HepG2 (cell line): ENCODE measurements at regions not wholly inside any gene's neighbourhood (a gene's known extent, or its start where the extent isn't known, plus 50 kb on each side); places are given as distances from the start of the nearest gene placed in this dataset.

Experiments used
- EZH2 ChIP-seq: conservative IDR thresholded peaks from 2 replicates; pipeline ENCODE4 v1.6.1; 2012; ENCODE audit warnings: mild to moderate bottlenecking, low read depth, low read length, moderate library complexity
- XBP1 ChIP-seq: sonication (generic); formaldehyde crosslinking; IDR thresholded peaks from 2 replicates; pipeline ENCODE4 v1.5.0; 2020; ENCODE audit warnings: missing genetic modification reagents
- ZFP36L2 ChIP-seq: sonication (generic); formaldehyde crosslinking; IDR thresholded peaks from 2 replicates; pipeline ENCODE4 v1.4.0; 2020; ENCODE audit warnings: missing genetic modification reagents
- TF ChIP-seq, protein P1 (sequence below): sonication (generic); formaldehyde crosslinking; IDR thresholded peaks from 2 replicates; pipeline ENCODE4 v1.4.0; 2020; ENCODE audit warnings: missing genetic modification reagents
- TF ChIP-seq, protein P2 (sequence below): sonication (generic); formaldehyde crosslinking; IDR thresholded peaks from 2 replicates; pipeline ENCODE4 v1.5.0; 2020; ENCODE audit warnings: mild to moderate bottlenecking, missing genetic modification reagents
- TF ChIP-seq, protein P3 (sequence below): sonication (generic); formaldehyde crosslinking; conservative IDR thresholded peaks from 2 replicates; pipeline ENCODE4 v1.8.0; 2022; ENCODE audit warnings: low read depth, missing genetic modification reagents

DNA sequence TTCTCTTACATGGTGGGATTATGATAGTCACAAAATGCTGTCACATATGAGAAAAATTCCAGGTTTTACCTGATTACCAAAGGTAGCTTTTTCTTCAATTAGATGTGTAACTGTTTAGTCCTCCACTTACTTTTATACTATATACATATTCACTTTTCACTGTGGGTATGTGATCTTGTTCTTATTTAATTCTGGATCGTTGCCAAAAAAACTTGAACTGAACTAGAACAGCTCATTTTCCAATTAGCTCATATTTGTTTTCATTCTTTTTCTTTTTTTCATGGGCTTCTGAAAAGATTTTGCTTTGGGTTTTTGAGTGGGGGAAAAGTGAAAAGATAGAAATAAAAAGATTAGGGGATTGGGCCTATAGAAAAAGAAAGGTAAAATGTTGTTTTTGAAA, 291.9 kb downstream of the NDFIP2 start (continued):
- TF ChIP-seq, protein P1, sequence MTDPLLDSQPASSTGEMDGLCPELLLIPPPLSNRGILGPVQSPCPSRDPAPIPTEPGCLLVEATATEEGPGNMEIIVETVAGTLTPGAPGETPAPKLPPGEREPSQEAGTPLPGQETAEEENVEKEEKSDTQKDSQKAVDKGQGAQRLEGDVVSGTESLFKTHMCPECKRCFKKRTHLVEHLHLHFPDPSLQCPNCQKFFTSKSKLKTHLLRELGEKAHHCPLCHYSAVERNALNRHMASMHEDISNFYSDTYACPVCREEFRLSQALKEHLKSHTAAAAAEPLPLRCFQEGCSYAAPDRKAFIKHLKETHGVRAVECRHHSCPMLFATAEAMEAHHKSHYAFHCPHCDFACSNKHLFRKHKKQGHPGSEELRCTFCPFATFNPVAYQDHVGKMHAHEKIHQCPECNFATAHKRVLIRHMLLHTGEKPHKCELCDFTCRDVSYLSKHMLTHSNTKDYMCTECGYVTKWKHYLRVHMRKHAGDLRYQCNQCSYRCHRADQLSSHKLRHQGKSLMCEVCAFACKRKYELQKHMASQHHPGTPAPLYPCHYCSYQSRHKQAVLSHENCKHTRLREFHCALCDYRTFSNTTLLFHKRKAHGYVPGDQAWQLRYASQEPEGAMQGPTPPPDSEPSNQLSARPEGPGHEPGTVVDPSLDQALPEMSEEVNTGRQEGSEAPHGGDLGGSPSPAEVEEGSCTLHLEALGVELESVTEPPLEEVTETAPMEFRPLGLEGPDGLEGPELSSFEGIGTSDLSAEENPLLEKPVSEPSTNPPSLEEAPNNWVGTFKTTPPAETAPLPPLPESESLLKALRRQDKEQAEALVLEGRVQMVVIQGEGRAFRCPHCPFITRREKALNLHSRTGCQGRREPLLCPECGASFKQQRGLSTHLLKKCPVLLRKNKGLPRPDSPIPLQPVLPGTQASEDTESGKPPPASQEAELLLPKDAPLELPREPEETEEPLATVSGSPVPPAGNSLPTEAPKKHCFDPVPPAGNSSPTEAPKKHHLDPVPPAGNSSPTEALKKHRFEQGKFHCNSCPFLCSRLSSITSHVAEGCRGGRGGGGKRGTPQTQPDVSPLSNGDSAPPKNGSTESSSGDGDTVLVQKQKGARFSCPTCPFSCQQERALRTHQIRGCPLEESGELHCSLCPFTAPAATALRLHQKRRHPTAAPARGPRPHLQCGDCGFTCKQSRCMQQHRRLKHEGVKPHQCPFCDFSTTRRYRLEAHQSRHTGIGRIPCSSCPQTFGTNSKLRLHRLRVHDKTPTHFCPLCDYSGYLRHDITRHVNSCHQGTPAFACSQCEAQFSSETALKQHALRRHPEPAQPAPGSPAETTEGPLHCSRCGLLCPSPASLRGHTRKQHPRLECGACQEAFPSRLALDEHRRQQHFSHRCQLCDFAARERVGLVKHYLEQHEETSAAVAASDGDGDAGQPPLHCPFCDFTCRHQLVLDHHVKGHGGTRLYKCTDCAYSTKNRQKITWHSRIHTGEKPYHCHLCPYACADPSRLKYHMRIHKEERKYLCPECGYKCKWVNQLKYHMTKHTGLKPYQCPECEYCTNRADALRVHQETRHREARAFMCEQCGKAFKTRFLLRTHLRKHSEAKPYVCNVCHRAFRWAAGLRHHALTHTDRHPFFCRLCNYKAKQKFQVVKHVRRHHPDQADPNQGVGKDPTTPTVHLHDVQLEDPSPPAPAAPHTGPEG (CRISPR knock-in tag): no peak
- TF ChIP-seq, protein P2, sequence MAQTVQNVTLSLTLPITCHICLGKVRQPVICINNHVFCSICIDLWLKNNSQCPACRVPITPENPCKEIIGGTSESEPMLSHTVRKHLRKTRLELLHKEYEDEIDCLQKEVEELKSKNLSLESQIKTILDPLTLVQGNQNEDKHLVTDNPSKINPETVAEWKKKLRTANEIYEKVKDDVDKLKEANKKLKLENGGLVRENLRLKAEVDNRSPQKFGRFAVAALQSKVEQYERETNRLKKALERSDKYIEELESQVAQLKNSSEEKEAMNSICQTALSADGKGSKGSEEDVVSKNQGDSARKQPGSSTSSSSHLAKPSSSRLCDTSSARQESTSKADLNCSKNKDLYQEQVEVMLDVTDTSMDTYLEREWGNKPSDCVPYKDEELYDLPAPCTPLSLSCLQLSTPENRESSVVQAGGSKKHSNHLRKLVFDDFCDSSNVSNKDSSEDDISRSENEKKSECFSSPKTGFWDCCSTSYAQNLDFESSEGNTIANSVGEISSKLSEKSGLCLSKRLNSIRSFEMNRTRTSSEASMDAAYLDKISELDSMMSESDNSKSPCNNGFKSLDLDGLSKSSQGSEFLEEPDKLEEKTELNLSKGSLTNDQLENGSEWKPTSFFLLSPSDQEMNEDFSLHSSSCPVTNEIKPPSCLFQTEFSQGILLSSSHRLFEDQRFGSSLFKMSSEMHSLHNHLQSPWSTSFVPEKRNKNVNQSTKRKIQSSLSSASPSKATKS (CRISPR knock-in tag): no peak
- TF ChIP-seq, protein P3, sequence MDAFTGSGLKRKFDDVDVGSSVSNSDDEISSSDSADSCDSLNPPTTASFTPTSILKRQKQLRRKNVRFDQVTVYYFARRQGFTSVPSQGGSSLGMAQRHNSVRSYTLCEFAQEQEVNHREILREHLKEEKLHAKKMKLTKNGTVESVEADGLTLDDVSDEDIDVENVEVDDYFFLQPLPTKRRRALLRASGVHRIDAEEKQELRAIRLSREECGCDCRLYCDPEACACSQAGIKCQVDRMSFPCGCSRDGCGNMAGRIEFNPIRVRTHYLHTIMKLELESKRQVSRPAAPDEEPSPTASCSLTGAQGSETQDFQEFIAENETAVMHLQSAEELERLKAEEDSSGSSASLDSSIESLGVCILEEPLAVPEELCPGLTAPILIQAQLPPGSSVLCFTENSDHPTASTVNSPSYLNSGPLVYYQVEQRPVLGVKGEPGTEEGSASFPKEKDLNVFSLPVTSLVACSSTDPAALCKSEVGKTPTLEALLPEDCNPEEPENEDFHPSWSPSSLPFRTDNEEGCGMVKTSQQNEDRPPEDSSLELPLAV: no peak
- no peak for TF ChIP-seq XBP1 (CRISPR knock-in tag)
- no peak for TF ChIP-seq ZFP36L2 (CRISPR knock-in tag)
- TF ChIP-seq EZH2: no peak
